Prostate gland (tissue), 2 donors: ENCODE measurements at regions not wholly inside any gene's neighbourhood (a gene's known extent, or its start where the extent isn't known, plus 50 kb on each side); places are given as distances from the start of the nearest gene placed in this dataset.

ENCODE experiments used
- DNase-seq: peaks from one replicate; pipeline ENCODE4 v3.0.0-alpha.2; 2019; ENCODE audit warnings: low spot score
- H3K27ac ChIP-seq, 2 donors: fragments of 200-600 bp; sonication (generic); 2 replicates each; pipeline ENCODE4 v1.5.1; 2017 to 2019
- H3K27me3 ChIP-seq: fragments of 200-600 bp; sonication (generic); replicated peaks from 2 replicates; pipeline ENCODE4 v1.5.1; 2019; ENCODE audit not compliant: insufficient read depth
- H3K36me3 ChIP-seq, 2 donors: fragments of 200-600 bp; sonication (generic); 1 replicate in 1 of 2; 2 replicates in 1 of 2; pipeline versions ENCODE4 v1.5.1 to v1.8.1; 2017 to 2019
- H3K4me1 ChIP-seq: fragments of 200-600 bp; sonication (generic); replicated peaks from 2 replicates; pipeline ENCODE4 v1.5.1; 2019
- H3K4me3 ChIP-seq, 2 donors: fragments of 200-600 bp; sonication (generic); 2 replicates each; pipeline ENCODE4 v1.5.1; 2017 to 2019
- H3K9me3 ChIP-seq: fragments of 200-600 bp; sonication (generic); 2 replicates; pipeline ENCODE4 v1.5.1; 2017
- CTCF ChIP-seq, 4 experiments: fragments of 200-600 bp in 2 of 4; fragments of 450-650 bp in 2 of 4; sonication (generic) in 2 of 4; IDR thresholded peaks; 1 replicate in 3 of 4; 2 replicates in 1 of 4; pipeline ENCODE4 v1.5.1; 2016 to 2019; ENCODE audit warnings: antibody characterized with exemption in 4 of 4, mild to moderate bottlenecking in 2 of 4, moderate library complexity in 2 of 4
- POLR2A ChIP-seq: fragments of 450-650 bp; IDR thresholded peaks from one replicate; pipeline ENCODE4 v1.6.1; 2016; ENCODE audit warnings: antibody characterized with exemption, mild to moderate bottlenecking
- POLR2AphosphoS5 ChIP-seq: sonication (generic); formaldehyde crosslinking; IDR thresholded peaks from one replicate; pipeline ENCODE4 v1.6.1; 2017; ENCODE audit warnings: antibody characterized with exemption
- WGBS: methylation state at CpG from one replicate; pipeline ENCODE4 v1.1.5; 2018; 5-methylcytosine and 5-hydroxymethylcytosine counted together
- intact Hi-C: fragments of 100-400 bp; cut with DNase I; formaldehyde crosslinking; loops from one replicate; pipeline ENCODE4 v1.14.2; 2022

GRCh38 chr5:93331241-93331640, 249.8 kb downstream of the NR2F1-AS1 start:
- TF ChIP-seq CTCF (IDR thresholded peaks at IDR 0.05) (no peak), POLR2A (no peak)
- 96% methylated on average over 1 of the region's 1 CpG for WGBS
- intact Hi-C loops = no loop called here
- no peak overlapping the region for H3K27ac ChIP-seq
- H3K27me3 ChIP-seq = no peaks in the 10 kb centered on the region
- DNase-seq = no peak
- no peak overlapping the region for H3K4me3 ChIP-seq
- no peaks in the 10 kb centered on the region for H3K9me3 ChIP-seq
- no peaks in the 10 kb centered on the region for H3K36me3 ChIP-seq
- no peaks in the 10 kb centered on the region for H3K4me1 ChIP-seq

GRCh38 chr5:93330506-93330905, 250.5 kb downstream of the NR2F1-AS1 start:
- no peak for DNase-seq
- intact Hi-C loops = no loop called here
- TF ChIP-seq CTCF (IDR thresholded peaks at IDR 0.05) (no peak), POLR2AphosphoS5 (no peak), POLR2A (no peak)
- WGBS = 47% methylated on average over 2 of the region's 2 CpGs
- Histone ChIP-seq H3K4me1 (no peaks in the 10 kb centered on the region), H3K27ac (no peak overlapping the region), H3K9me3 (no peaks in the 10 kb centered on the region), H3K4me3 (no peak overlapping the region), H3K27me3 (no peaks in the 10 kb centered on the region), H3K36me3 (no peaks in the 10 kb centered on the region)

GRCh38 chr5:93329756-93330155, 251.3 kb downstream of the NR2F1-AS1 start:
- 83% methylated on average over 1 of the region's 1 CpG for WGBS
- no peaks in the 10 kb centered on the region for H3K4me1 ChIP-seq
- H3K27me3 ChIP-seq = no peaks in the 10 kb centered on the region
- intact Hi-C loops = no loop called here
- TF ChIP-seq POLR2A = no peak
- no peak for TF ChIP-seq CTCF (IDR thresholded peaks at IDR 0.05)
- no peak for TF ChIP-seq POLR2AphosphoS5
- no peaks in the 10 kb centered on the region for H3K9me3 ChIP-seq
- DNase-seq = no peak
- no peak overlapping the region for H3K27ac ChIP-seq
- no peaks in the 10 kb centered on the region for H3K36me3 ChIP-seq
- no peak overlapping the region for H3K4me3 ChIP-seq

- Histone ChIP-seq H3K4me1 (no peaks in the 10 kb centered on the region), H3K27ac (no peak overlapping the region), H3K36me3 (no peaks in the 10 kb centered on the region), H3K9me3 (no peaks in the 10 kb centered on the region), H3K4me3 (no peak overlapping the region), H3K27me3 (no peaks in the 10 kb centered on the region)
- TF ChIP-seq CTCF (IDR thresholded peaks at IDR 0.05) (no peak), POLR2AphosphoS5 (no peak), POLR2A (no peak)
- no peak for DNase-seq
- WGBS = 32% methylated on average over 1 of the region's 1 CpG
- intact Hi-C loops = no loop called here
Observed at GRCh38 chr5:93328833-93329232, 252.2 kb downstream of the NR2F1-AS1 start.

- Histone ChIP-seq H3K27ac (no peak overlapping the region), H3K36me3 (no peaks in the 10 kb centered on the region), H3K4me3 (no peak overlapping the region), H3K4me1 (no peaks in the 10 kb centered on the region), H3K9me3 (no peaks in the 10 kb centered on the region), H3K27me3 (no peaks in the 10 kb centered on the region)
- intact Hi-C loops = no loop called here
- WGBS = 39% methylated on average over 1 of the region's 1 CpG
- TF ChIP-seq POLR2AphosphoS5 (no peak), CTCF (IDR thresholded peaks at IDR 0.05) (no peak)
- no peak for DNase-seq
Observed at GRCh38 chr5:93327605-93328004, 253.4 kb downstream of the NR2F1-AS1 start.
